HEK293 (cell line): ENCODE measurements at regions not wholly inside any gene's neighbourhood (a gene's known extent, or its start where the extent isn't known, plus 50 kb on each side); places are given as distances from the start of the nearest gene placed in this dataset.

Experiments
- CTCF ChIA-PET: fragments of 350-600 bp; formaldehyde crosslinking; extraction: SDS; loops from one replicate; lab custom pipeline; 2021; ENCODE audit warnings: antibody characterized with exemption; lab: Yijun Ruan, JAX
- POLR2A ChIA-PET: fragments of 300-600 bp; formaldehyde crosslinking; extraction: SDS; loops from one replicate; lab custom pipeline; 2020; ENCODE audit warnings: antibody characterized with exemption, inconsistent platforms; lab: Yijun Ruan, JAX
- H3K27ac ChIP-seq: fragments of 200-500 bp; sonication (Bioruptor generic); 2 replicates; pipeline ENCODE4 v1.5.1; 2014; ENCODE audit warnings: low read depth, low read length, control low read depth, inconsistent platforms; ENCODE audit errors: extremely low read depth
- H3K36me3 ChIP-seq, 2 experiments: fragments of 200-500 bp in 1 of 2; sonication (Bioruptor generic) in 1 of 2; 1 replicate in 1 of 2; 2 replicates in 1 of 2; pipeline ENCODE4 v1.5.1; 2014 to 2017; ENCODE audit warnings: inconsistent platforms in 2 of 2, low read length in 2 of 2; ENCODE audit not compliant: control insufficient read depth in 2 of 2, insufficient read depth in 1 of 2
- H3K4me1 ChIP-seq: fragments of 200-500 bp; sonication (Bioruptor generic); 2 replicates; pipeline ENCODE4 v1.5.1; 2014; ENCODE audit warnings: mild to moderate bottlenecking, low read length, inconsistent platforms; ENCODE audit not compliant: control insufficient read depth, insufficient read depth
- H3K4me3 ChIP-seq: 2 replicates; pipeline ENCODE4 v1.5.1; 2011; ENCODE audit warnings: low read depth, mild to moderate bottlenecking, control low read depth, low read length, moderate library complexity
- H3K9me3 ChIP-seq: fragments of 200-500 bp; sonication (Bioruptor generic); 2 replicates; pipeline ENCODE4 v1.5.1; 2014; ENCODE audit warnings: low read depth, low read length, inconsistent platforms; ENCODE audit not compliant: control insufficient read depth, insufficient read depth
- GLIS1 ChIP-seq: fragments of 450-650 bp; formaldehyde crosslinking; IDR thresholded peaks from 2 replicates; pipeline ENCODE4 v1.5.1; 2016; ENCODE audit warnings: missing biosample characterization, missing genetic modification characterization
- HOXA7 ChIP-seq: sonication (generic); formaldehyde crosslinking; IDR thresholded peaks from 2 replicates; pipeline ENCODE4 v1.8.1; 2022; ENCODE audit warnings: missing genetic modification reagents, borderline replicate concordance
- MYNN ChIP-seq: fragments of 450-650 bp; formaldehyde crosslinking; IDR thresholded peaks from 2 replicates; pipeline ENCODE4 v1.5.1; 2016; ENCODE audit warnings: missing biosample characterization, missing genetic modification characterization, borderline replicate concordance
- OVOL3 ChIP-seq: fragments of 450-650 bp; formaldehyde crosslinking; IDR thresholded peaks from 2 replicates; pipeline ENCODE4 v1.5.1; 2016; ENCODE audit warnings: missing biosample characterization, missing genetic modification characterization
- SP7 ChIP-seq: fragments of 450-650 bp; formaldehyde crosslinking; IDR thresholded peaks from 2 replicates; pipeline ENCODE4 v1.5.1; 2016; ENCODE audit warnings: missing biosample characterization, missing genetic modification characterization
- TCF7L2 ChIP-seq: IDR thresholded peaks from 2 replicates; pipeline ENCODE4 v1.6.1; 2011; ENCODE audit warnings: low read depth, mild to moderate bottlenecking, inconsistent platforms, low read length, moderate library complexity, borderline replicate concordance
- ZBTB1 ChIP-seq: fragments of 450-650 bp; formaldehyde crosslinking; IDR thresholded peaks from 2 replicates; pipeline ENCODE4 v1.5.1; 2016; ENCODE audit warnings: missing biosample characterization, missing genetic modification characterization
- ZEB2 ChIP-seq: fragments of 450-650 bp; formaldehyde crosslinking; IDR thresholded peaks from 2 replicates; pipeline ENCODE4 v1.5.1; 2016; ENCODE audit warnings: missing biosample characterization, missing genetic modification characterization
- ZNF132 ChIP-seq: fragments of 450-650 bp; formaldehyde crosslinking; IDR thresholded peaks from 2 replicates; pipeline ENCODE4 v1.5.1; 2017; ENCODE audit warnings: missing biosample characterization, missing genetic modification characterization, borderline replicate concordance
- ZNF324 ChIP-seq: fragments of 450-650 bp; formaldehyde crosslinking; IDR thresholded peaks from 2 replicates; pipeline ENCODE4 v1.5.1; 2016; ENCODE audit warnings: missing biosample characterization, missing genetic modification characterization
- ZNF350 ChIP-seq: fragments of 450-650 bp; formaldehyde crosslinking; IDR thresholded peaks from 2 replicates; pipeline ENCODE4 v1.5.0; 2017; ENCODE audit warnings: missing biosample characterization, mild to moderate bottlenecking, missing genetic modification characterization
- ZNF37A ChIP-seq: fragments of 450-650 bp; IDR thresholded peaks from 2 replicates; pipeline ENCODE4 v1.5.1; 2018; ENCODE audit warnings: missing biosample characterization, missing genetic modification characterization
- ZNF549 ChIP-seq: fragments of 450-650 bp; IDR thresholded peaks from 2 replicates; pipeline ENCODE4 v1.5.1; 2018; ENCODE audit warnings: missing biosample characterization, missing genetic modification characterization, mild to moderate bottlenecking, inconsistent platforms, moderate library complexity
- ZNF670 ChIP-seq: fragments of 450-650 bp; formaldehyde crosslinking; IDR thresholded peaks from 2 replicates; pipeline ENCODE4 v1.5.1; 2016; ENCODE audit warnings: missing biosample characterization, missing genetic modification characterization, low read depth
- TF ChIP-seq, protein P1 (sequence below): fragments of 450-650 bp; formaldehyde crosslinking; IDR thresholded peaks from 2 replicates; pipeline ENCODE4 v1.5.1; 2016; ENCODE audit warnings: missing biosample characterization, missing genetic modification characterization
- TF ChIP-seq, protein P2 (sequence below): fragments of 450-650 bp; formaldehyde crosslinking; conservative IDR thresholded peaks from 2 replicates; pipeline ENCODE4 v1.5.1; 2016; ENCODE audit warnings: low read depth, missing biosample characterization, missing genetic modification characterization
- TF ChIP-seq, protein P3 (sequence below): fragments of 450-650 bp; formaldehyde crosslinking; IDR thresholded peaks from 2 replicates; pipeline ENCODE4 v1.5.1; 2016; ENCODE audit warnings: missing biosample characterization, missing genetic modification characterization, borderline replicate concordance
- TF ChIP-seq, protein P4 (sequence below): fragments of 450-650 bp; formaldehyde crosslinking; IDR thresholded peaks from 2 replicates; pipeline ENCODE4 v1.5.1; 2016; ENCODE audit warnings: missing biosample characterization, missing genetic modification characterization

DNA sequence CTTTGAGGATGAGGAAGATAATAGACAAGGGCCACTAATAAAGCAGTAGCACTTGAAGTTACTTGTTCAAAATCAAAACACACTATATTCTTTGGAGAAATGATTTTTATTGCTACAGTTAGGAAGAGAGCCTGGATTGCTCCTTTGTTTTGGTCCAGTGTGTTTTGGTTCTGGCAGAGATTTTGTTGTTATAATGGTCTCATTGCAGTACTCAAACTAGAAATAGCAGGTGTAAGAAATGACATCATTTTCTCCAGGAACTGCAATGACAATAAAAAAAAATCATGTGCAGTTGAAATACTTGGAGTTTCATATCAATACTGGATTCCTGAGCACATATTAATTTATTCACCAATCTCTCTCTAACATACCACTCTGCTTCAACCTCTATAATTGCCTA is 490.3 kb downstream of the CCDC85A start:
- Histone ChIP-seq H3K4me1 (no peaks in the 10 kb centered on the region), H3K9me3 (no peaks in the 10 kb centered on the region), H3K36me3 (no peaks in the 10 kb centered on the region), H3K4me3 (no peak overlapping the region), H3K27ac (no peak overlapping the region)
- POLR2A ChIA-PET = no interaction called here
- TF ChIP-seq ZNF324 (tag by site-specific recombination) = no peak
- TF ChIP-seq ZNF350 (tag by site-specific recombination) = no peak
- TF ChIP-seq ZNF37A (tag by site-specific recombination) = no peak
- TF ChIP-seq, protein P1, sequence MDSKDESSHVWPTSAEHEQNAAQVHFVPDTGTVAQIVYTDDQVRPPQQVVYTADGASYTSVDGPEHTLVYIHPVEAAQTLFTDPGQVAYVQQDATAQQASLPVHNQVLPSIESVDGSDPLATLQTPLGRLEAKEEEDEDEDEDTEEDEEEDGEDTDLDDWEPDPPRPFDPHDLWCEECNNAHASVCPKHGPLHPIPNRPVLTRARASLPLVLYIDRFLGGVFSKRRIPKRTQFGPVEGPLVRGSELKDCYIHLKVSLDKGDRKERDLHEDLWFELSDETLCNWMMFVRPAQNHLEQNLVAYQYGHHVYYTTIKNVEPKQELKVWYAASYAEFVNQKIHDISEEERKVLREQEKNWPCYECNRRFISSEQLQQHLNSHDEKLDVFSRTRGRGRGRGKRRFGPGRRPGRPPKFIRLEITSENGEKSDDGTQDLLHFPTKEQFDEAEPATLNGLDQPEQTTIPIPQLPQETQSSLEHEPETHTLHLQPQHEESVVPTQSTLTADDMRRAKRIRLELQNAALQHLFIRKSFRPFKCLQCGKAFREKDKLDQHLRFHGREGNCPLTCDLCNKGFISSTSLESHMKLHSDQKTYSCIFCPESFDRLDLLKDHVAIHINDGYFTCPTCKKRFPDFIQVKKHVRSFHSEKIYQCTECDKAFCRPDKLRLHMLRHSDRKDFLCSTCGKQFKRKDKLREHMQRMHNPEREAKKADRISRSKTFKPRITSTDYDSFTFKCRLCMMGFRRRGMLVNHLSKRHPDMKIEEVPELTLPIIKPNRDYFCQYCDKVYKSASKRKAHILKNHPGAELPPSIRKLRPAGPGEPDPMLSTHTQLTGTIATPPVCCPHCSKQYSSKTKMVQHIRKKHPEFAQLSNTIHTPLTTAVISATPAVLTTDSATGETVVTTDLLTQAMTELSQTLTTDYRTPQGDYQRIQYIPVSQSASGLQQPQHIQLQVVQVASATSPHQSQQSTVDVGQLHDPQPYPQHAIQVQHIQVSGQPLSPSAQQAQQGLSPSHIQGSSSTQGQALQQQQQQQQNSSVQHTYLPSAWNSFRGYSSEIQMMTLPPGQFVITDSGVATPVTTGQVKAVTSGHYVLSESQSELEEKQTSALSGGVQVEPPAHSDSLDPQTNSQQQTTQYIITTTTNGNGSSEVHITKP (tag by site-specific recombination) = no peak
- TF ChIP-seq ZNF670 = no peak
- no peak for TF ChIP-seq OVOL3
- no peak for TF ChIP-seq ZNF132 (tag by site-specific recombination)
- TF ChIP-seq ZEB2 (tag by site-specific recombination) = no peak
- no peak for TF ChIP-seq SP7 (tag by site-specific recombination)
- CTCF ChIA-PET = no interaction called here

DNA sequence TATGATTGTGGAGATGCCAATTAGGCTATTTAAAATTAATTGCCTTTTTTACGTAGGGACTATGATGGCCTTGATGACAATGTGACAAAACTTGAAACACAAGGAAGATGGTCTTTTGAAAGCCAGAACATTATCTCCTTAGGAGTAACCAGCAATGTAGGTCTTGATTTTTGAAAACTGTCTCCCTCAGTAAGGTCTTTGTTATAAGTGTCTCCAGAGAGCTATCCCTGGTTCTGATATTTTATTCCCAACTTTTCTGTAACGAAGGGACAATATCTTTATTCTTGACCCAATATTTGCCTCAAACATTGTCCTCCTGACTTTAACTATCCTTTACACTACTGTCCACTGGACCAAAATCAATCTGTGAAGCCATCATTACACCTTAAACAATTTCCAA is 493.2 kb downstream of the CCDC85A start:
- H3K27ac ChIP-seq = no peak overlapping the region
- POLR2A ChIA-PET = no interaction called here
- no peaks in the 10 kb centered on the region for H3K4me1 ChIP-seq
- CTCF ChIA-PET = no interaction called here
- H3K9me3 ChIP-seq = no peaks in the 10 kb centered on the region
- TF ChIP-seq ZNF549 (tag by site-specific recombination) (no peak), TCF7L2 (no peak), MYNN (tag by site-specific recombination) (no peak), ZBTB1 (tag by site-specific recombination) (no peak), HOXA7 (CRISPR knock-in tag) (no peak), GLIS1 (tag by site-specific recombination) (no peak)
- TF ChIP-seq, protein P2, sequence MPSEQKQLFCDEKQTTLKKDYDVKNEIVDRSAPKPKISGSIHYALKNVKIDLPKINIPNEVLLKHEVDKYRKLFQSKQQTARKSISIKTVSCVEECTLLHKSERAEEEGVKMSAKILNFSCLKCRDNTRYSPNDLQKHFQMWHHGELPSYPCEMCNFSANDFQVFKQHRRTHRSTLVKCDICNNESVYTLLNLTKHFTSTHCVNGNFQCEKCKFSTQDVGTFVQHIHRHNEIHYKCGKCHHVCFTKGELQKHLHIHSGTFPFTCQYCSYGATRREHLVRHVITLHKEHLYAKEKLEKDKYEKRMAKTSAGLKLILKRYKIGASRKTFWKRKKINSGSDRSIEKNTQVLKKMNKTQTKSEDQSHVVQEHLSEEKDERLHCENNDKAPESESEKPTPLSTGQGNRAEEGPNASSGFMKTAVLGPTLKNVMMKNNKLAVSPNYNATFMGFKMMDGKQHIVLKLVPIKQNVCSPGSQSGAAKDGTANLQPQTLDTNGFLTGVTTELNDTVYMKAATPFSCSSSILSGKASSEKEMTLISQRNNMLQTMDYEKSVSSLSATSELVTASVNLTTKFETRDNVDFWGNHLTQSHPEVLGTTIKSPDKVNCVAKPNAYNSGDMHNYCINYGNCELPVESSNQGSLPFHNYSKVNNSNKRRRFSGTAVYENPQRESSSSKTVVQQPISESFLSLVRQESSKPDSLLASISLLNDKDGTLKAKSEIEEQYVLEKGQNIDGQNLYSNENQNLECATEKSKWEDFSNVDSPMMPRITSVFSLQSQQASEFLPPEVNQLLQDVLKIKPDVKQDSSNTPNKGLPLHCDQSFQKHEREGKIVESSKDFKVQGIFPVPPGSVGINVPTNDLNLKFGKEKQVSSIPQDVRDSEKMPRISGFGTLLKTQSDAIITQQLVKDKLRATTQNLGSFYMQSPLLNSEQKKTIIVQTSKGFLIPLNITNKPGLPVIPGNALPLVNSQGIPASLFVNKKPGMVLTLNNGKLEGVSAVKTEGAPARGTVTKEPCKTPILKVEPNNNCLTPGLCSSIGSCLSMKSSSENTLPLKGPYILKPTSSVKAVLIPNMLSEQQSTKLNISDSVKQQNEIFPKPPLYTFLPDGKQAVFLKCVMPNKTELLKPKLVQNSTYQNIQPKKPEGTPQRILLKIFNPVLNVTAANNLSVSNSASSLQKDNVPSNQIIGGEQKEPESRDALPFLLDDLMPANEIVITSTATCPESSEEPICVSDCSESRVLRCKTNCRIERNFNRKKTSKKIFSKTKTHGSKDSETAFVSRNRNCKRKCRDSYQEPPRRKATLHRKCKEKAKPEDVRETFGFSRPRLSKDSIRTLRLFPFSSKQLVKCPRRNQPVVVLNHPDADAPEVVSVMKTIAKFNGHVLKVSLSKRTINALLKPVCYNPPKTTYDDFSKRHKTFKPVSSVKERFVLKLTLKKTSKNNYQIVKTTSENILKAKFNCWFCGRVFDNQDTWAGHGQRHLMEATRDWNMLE (tag by site-specific recombination) = no peak
- TF ChIP-seq, protein P3, sequence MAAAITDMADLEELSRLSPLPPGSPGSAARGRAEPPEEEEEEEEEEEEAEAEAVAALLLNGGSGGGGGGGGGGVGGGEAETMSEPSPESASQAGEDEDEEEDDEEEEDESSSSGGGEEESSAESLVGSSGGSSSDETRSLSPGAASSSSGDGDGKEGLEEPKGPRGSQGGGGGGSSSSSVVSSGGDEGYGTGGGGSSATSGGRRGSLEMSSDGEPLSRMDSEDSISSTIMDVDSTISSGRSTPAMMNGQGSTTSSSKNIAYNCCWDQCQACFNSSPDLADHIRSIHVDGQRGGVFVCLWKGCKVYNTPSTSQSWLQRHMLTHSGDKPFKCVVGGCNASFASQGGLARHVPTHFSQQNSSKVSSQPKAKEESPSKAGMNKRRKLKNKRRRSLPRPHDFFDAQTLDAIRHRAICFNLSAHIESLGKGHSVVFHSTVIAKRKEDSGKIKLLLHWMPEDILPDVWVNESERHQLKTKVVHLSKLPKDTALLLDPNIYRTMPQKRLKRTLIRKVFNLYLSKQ = no peak
- TF ChIP-seq, protein P4, sequence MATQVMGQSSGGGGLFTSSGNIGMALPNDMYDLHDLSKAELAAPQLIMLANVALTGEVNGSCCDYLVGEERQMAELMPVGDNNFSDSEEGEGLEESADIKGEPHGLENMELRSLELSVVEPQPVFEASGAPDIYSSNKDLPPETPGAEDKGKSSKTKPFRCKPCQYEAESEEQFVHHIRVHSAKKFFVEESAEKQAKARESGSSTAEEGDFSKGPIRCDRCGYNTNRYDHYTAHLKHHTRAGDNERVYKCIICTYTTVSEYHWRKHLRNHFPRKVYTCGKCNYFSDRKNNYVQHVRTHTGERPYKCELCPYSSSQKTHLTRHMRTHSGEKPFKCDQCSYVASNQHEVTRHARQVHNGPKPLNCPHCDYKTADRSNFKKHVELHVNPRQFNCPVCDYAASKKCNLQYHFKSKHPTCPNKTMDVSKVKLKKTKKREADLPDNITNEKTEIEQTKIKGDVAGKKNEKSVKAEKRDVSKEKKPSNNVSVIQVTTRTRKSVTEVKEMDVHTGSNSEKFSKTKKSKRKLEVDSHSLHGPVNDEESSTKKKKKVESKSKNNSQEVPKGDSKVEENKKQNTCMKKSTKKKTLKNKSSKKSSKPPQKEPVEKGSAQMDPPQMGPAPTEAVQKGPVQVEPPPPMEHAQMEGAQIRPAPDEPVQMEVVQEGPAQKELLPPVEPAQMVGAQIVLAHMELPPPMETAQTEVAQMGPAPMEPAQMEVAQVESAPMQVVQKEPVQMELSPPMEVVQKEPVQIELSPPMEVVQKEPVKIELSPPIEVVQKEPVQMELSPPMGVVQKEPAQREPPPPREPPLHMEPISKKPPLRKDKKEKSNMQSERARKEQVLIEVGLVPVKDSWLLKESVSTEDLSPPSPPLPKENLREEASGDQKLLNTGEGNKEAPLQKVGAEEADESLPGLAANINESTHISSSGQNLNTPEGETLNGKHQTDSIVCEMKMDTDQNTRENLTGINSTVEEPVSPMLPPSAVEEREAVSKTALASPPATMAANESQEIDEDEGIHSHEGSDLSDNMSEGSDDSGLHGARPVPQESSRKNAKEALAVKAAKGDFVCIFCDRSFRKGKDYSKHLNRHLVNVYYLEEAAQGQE = peak; percentile 35; the same call in 1 of the 2 replicates
- H3K36me3 ChIP-seq = no peaks in the 10 kb centered on the region
- H3K4me3 ChIP-seq = no peak overlapping the region
